ENCODE measurements at regions not wholly inside any gene's neighbourhood (a gene's known extent, or its start where the extent isn't known, plus 50 kb on each side); places are given as distances from the start of the nearest gene placed in this dataset.
"Not testable (repeated sequence)": the region's sequence is repeated elsewhere in the genome, so short reads cannot be mapped to it uniquely, and the experiment has no call there.

GRCh38 chr2:18047896-18048657, 169.6 kb downstream of the KCNS3 start:
- H3K4me1 Mint-ChIP-seq (ENCODE audit: low read depth), result no peaks in the 10 kb centered on the region
- H3K4me3 Mint-ChIP-seq, result no peak overlapping the region
- DNase-seq, result no peak
- no peaks in the 10 kb centered on the region for H3K36me3 Mint-ChIP-seq (ENCODE audit: insufficient read depth)
- peaks cover 2% of the 10 kb centered on the region for H3K27me3 Mint-ChIP-seq (ENCODE audit: low read depth)
- no peaks in the 10 kb centered on the region for H3K9me3 Mint-ChIP-seq
- ATAC-seq, result no peak

GRCh38 chr2:18047213-18047611, 168.7 kb downstream of the KCNS3 start:
- no peak for ATAC-seq
- Mint-ChIP-seq H3K4me3 (no peak overlapping the region), H3K27me3 (ENCODE audit: low read depth) (peaks cover 2% of the 10 kb centered on the region), H3K4me1 (ENCODE audit: low read depth) (no peaks in the 10 kb centered on the region), H3K9me3 (no peaks in the 10 kb centered on the region), H3K36me3 (ENCODE audit: insufficient read depth) (no peaks in the 10 kb centered on the region)
- DNase-seq, result no peak

DNA sequence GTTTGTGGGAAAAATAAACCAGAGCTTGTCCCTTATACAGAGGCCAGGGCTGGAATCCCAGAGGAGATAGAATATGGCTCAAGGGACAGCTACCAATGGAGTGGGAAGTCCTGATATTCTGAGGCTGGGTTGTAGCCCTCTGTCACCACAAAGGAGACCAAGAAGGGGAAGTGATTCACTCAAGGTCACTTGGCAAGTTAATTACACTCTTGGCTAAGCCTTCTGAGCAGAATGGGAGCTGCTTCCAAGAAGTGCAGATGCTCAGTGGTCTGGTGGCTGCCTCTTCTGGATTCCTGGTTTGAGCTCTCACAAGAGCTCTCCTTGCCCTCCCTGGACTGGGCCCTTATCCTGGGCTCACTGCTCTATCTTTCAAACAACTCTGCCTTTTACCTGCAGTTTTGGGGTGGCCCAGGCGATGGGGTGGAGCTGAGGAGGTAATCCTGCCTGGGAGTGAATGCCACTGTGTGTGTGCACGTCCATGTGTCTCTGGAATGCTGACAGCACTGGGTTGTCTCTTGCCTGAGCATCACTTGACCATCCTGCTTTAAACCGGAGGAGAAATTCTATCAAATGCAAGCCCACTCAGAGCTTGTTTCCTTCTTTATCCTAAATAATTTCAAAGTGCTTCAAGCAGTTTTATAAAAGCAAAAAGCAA, 168.2 kb downstream of the KCNS3 start:
- peaks cover 2% of the 10 kb centered on the region for H3K27me3 Mint-ChIP-seq (ENCODE audit: low read depth)
- no peak for ATAC-seq
- DNase-seq, result no peak
- no peaks in the 10 kb centered on the region for H3K36me3 Mint-ChIP-seq (ENCODE audit: insufficient read depth)
- H3K4me3 Mint-ChIP-seq, result no peak overlapping the region
- H3K4me1 Mint-ChIP-seq (ENCODE audit: low read depth), result no peaks in the 10 kb centered on the region
- no peaks in the 10 kb centered on the region for H3K9me3 Mint-ChIP-seq

GRCh38 chr2:18046017-18046416, 167.6 kb downstream of the KCNS3 start:
- Mint-ChIP-seq H3K9me3 (no peaks in the 10 kb centered on the region), H3K27me3 (ENCODE audit: low read depth) (peaks cover 2% of the 10 kb centered on the region), H3K36me3 (ENCODE audit: insufficient read depth) (no peaks in the 10 kb centered on the region), H3K4me3 (no peak overlapping the region), H3K4me1 (ENCODE audit: low read depth) (no peaks in the 10 kb centered on the region)
- no peak for ATAC-seq
- DNase-seq, result no peak

DNA sequence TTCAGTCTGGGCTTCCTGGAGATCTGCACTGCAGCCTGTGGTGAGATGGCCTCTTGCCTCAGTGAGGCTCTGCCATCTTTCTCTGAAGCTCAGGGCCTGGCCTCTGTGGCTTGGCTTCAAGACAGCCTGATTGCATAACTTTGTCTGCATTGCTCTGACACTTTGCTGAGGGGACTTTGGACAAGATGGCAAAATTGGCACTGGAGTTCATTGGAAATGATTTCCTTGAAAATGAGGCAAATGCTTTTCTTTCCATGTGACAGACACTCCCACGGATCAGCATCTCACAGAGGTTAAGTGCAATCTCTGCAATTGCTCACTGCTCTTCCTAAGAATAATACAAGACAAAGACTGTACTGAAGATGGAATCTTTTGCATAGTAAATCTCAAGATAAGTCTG, 166.8 kb downstream of the KCNS3 start:
- Mint-ChIP-seq H3K4me1 (ENCODE audit: low read depth) (no peaks in the 10 kb centered on the region), H3K4me3 (no peak overlapping the region), H3K27me3 (ENCODE audit: low read depth) (peaks cover 2% of the 10 kb centered on the region), H3K9me3 (no peaks in the 10 kb centered on the region), H3K36me3 (ENCODE audit: insufficient read depth) (no peaks in the 10 kb centered on the region)
- ATAC-seq (no peak), DNase-seq (no peak)

DNA sequence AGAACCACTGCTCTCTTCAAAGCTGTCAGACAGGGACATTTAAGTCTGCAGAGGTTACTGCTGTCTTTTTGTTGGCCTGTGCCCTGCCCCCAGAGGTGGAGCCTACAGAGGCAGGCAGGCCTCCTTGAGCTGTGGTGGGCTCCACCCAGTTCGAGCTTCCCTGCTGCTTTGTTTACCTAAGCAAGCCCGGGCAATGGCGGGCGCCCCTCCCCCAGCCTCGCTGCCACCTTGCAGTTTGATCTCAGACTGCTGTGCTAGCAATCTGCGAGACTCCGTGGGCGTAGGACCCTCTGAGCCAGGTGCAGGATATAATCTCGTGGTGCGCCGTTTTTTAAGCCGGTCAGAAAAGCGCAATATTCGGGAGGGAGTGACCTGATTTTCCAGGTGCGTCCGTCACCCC, 138.9 kb downstream of the KCNS3 start:
- not testable (repeated sequence) for H3K4me1 Mint-ChIP-seq (ENCODE audit: low read depth); ATAC-seq; H3K4me3 Mint-ChIP-seq; H3K27me3 Mint-ChIP-seq (ENCODE audit: low read depth); H3K36me3 Mint-ChIP-seq (ENCODE audit: insufficient read depth); DNase-seq
- peaks cover 21% of the 10 kb centered on the region for H3K9me3 Mint-ChIP-seq

DNA sequence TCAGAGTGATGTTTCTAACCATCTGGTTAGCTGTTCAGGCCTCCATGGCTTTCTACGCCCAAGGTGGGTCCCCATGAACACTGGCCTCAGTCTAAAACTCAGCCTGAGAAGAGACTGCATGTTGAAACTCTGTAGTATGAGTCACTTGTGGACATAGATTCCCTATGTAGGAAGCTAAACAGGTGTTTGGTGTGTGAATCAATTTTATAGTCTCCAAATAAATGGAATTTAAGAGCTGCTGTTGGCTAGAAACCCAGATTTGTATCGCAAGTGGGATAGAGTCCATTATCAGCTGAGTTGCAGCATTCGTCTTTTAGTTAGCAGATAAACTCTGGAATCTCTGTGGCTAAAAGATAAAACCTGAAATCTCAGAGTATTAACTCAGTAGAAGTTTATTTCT, 131.4 kb downstream of the KCNS3 start:
- no peak for ATAC-seq

GRCh38 chr2:18005411-18005810, 126.9 kb downstream of the KCNS3 start:
- no peak for DNase-seq
- Mint-ChIP-seq H3K9me3 (peaks cover 3% of the 10 kb centered on the region), H3K27me3 (ENCODE audit: low read depth) (no peaks in the 10 kb centered on the region), H3K36me3 (ENCODE audit: insufficient read depth) (no peaks in the 10 kb centered on the region), H3K4me3 (no peak overlapping the region), H3K4me1 (ENCODE audit: low read depth) (no peaks in the 10 kb centered on the region)
- ATAC-seq, result no peak

More for the DNA sequence above, 131.4 kb downstream of the KCNS3 start:
- H3K36me3 Mint-ChIP-seq (ENCODE audit: insufficient read depth), result no peaks in the 10 kb centered on the region
- no peaks in the 10 kb centered on the region for H3K27me3 Mint-ChIP-seq (ENCODE audit: low read depth)
- H3K4me3 Mint-ChIP-seq, result no peak overlapping the region
- DNase-seq, result no peak
- no peaks in the 10 kb centered on the region for H3K4me1 Mint-ChIP-seq (ENCODE audit: low read depth)
- H3K9me3 Mint-ChIP-seq, result no peaks in the 10 kb centered on the region

DNA sequence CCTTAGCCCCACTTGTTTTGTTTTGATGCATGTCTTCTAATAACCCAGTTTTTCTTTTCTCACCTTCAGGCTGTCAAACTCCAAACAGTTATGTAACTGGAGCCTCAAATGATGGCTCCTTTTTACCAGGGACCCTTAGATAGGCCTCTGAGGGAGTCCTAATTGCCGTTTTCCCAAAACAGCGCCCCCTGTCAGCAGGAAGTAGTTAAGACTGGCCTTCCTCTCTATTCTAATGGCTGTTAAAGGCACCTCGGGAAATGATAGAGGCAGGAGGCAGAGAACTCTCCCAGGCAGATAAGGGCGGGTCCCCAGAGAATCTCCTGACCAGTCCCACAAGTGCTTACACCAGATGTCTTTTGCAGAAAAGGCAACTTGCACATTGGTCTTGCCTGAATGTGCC, 123.2 kb downstream of the KCNS3 start:
- Mint-ChIP-seq H3K27me3 (ENCODE audit: low read depth) (peaks cover 2% of the 10 kb centered on the region), H3K4me3 (no peak overlapping the region), H3K9me3 (peaks cover 8% of the 10 kb centered on the region), H3K36me3 (ENCODE audit: insufficient read depth) (no peaks in the 10 kb centered on the region), H3K4me1 (ENCODE audit: low read depth) (no peaks in the 10 kb centered on the region)
- no peak for ATAC-seq
- DNase-seq, result no peak

DNA sequence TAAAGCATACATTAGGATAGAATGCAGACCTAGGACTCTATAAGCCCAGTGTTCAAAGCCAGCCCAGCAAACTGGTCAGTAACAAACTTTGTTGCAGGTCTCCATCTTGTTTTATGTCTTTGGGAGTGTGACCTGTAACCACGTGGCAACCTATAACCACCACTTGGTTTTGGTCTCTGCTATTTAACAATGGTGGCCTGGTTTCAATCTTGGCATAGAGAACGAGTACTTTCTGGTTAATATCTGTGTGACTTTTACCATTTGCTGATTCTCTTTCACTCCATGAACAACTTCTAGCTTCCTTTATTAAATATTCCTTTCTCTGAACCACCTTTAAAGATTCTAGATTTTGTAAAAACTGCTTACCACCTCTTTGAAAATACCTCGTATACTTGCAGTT, 118.5 kb downstream of the KCNS3 start:
- H3K36me3 Mint-ChIP-seq (ENCODE audit: insufficient read depth), result no peaks in the 10 kb centered on the region
- no peak for DNase-seq
- no peaks in the 10 kb centered on the region for H3K4me1 Mint-ChIP-seq (ENCODE audit: low read depth)
- H3K27me3 Mint-ChIP-seq (ENCODE audit: low read depth), result peaks cover 2% of the 10 kb centered on the region
- H3K4me3 Mint-ChIP-seq, result no peak overlapping the region
- no peak for ATAC-seq
- H3K9me3 Mint-ChIP-seq, result peaks cover 5% of the 10 kb centered on the region

DNA sequence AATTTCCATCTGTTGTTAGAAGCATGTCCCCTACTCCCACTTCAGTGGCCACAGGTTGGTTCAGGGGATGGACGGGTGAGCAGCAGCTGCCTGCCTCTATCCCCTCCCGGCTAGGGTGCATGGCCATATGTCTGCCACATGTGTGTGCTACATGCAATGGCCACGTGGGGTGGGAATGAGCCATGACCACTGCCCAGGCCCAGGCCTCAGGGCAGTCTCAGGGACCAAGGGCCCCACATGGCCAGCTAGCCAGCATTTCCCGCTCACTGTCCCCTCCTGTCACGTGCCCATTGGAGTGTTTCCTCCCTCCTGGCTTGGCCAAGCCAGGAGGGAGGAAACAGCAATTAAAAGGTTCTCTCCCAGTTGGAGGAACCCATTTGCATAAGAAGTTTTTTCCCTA, 117.1 kb downstream of the KCNS3 start:
- ATAC-seq, result no peak
- Mint-ChIP-seq H3K4me3 (no peak overlapping the region), H3K27me3 (ENCODE audit: low read depth) (peaks cover 2% of the 10 kb centered on the region)

More for the DNA sequence above, 117.1 kb downstream of the KCNS3 start:
- no peaks in the 10 kb centered on the region for H3K4me1 Mint-ChIP-seq (ENCODE audit: low read depth)
- no peak for DNase-seq
- H3K9me3 Mint-ChIP-seq, result peaks cover 5% of the 10 kb centered on the region
- no peaks in the 10 kb centered on the region for H3K36me3 Mint-ChIP-seq (ENCODE audit: insufficient read depth)
